ENCODE measurements at regions not wholly inside any gene's neighbourhood (a gene's known extent, or its start where the extent isn't known, plus 50 kb on each side); places are given as distances from the start of the nearest gene placed in this dataset.

GRCh38 chr18:25799231-25799630, 291.2 kb downstream of the SS18 start:
- no peak for TF ChIP-seq EP300 (IDR thresholded peaks at IDR 0.05)
- no peak for TF ChIP-seq CTCF (IDR thresholded peaks at IDR 0.05)

All from A549 (cell line).